GM23248 (cell line): ENCODE measurements at regions not wholly inside any gene's neighbourhood (a gene's known extent, or its start where the extent isn't known, plus 50 kb on each side); places are given as distances from the start of the nearest gene placed in this dataset.

ENCODE experiments used
- DNase-seq: peaks from one replicate; pipeline ENCODE4 v3.0.0-alpha.2; 2015
- H2AFZ ChIP-seq: fragments of 200-600 bp; sonication (generic); 2 replicates; pipeline ENCODE4 v1.6.1; 2016; ENCODE audit warnings: antibody characterized with exemption
- H3F3A ChIP-seq: fragments of 200-600 bp; sonication (generic); 2 replicates; pipeline ENCODE4 v1.6.1; 2016; ENCODE audit warnings: mild to moderate bottlenecking, antibody characterized with exemption, mixed run types; ENCODE audit not compliant: insufficient read depth
- H3K27ac ChIP-seq: fragments of 200-600 bp; sonication (generic); 2 replicates; pipeline ENCODE4 v1.5.1; 2016; ENCODE audit warnings: mild to moderate bottlenecking
- H3K27me3 ChIP-seq: fragments of 200-600 bp; sonication (generic); replicated peaks from 2 replicates; pipeline ENCODE4 v1.6.1; 2016; ENCODE audit warnings: mild to moderate bottlenecking; ENCODE audit not compliant: insufficient read depth
- H3K36me3 ChIP-seq: fragments of 200-600 bp; sonication (generic); 2 replicates; pipeline ENCODE4 v1.6.1; 2016; ENCODE audit warnings: low read depth, mild to moderate bottlenecking
- H3K4me1 ChIP-seq: fragments of 200-600 bp; sonication (generic); 2 replicates; pipeline ENCODE4 v1.6.1; 2016; ENCODE audit warnings: mild to moderate bottlenecking; ENCODE audit not compliant: insufficient read depth
- H3K4me2 ChIP-seq: fragments of 200-600 bp; sonication (generic); one replicate; pipeline ENCODE4 v1.6.1; 2016; ENCODE audit warnings: mild to moderate bottlenecking; ENCODE audit not compliant: unreplicated experiment
- H3K4me3 ChIP-seq: fragments of 200-600 bp; sonication (generic); 2 replicates; pipeline ENCODE4 v1.5.1; 2016; ENCODE audit warnings: mild to moderate bottlenecking
- H3K79me2 ChIP-seq: fragments of 200-600 bp; sonication (generic); 2 replicates; pipeline ENCODE4 v1.6.1; 2016; ENCODE audit warnings: mild to moderate bottlenecking; ENCODE audit not compliant: insufficient read depth
- H3K9ac ChIP-seq: fragments of 200-600 bp; sonication (generic); 2 replicates; pipeline ENCODE4 v1.6.1; 2016; ENCODE audit warnings: mild to moderate bottlenecking
- H3K9me2 ChIP-seq: fragments of 200-600 bp; sonication (generic); 2 replicates; pipeline ENCODE4 v1.6.1; 2016; ENCODE audit warnings: mixed run types, mild to moderate bottlenecking, moderate library complexity; ENCODE audit not compliant: insufficient read depth
- H3K9me3 ChIP-seq: fragments of 200-600 bp; sonication (generic); one replicate; pipeline ENCODE4 v1.6.1; 2017; ENCODE audit warnings: low read depth
- H4K20me1 ChIP-seq: fragments of 200-600 bp; sonication (generic); 2 replicates; pipeline ENCODE4 v1.6.0; 2016; ENCODE audit not compliant: insufficient read depth
- EZH2 ChIP-seq: fragments of 200-600 bp; sonication (generic); IDR thresholded peaks from 2 replicates; pipeline ENCODE4 v1.6.1; 2018; ENCODE audit warnings: antibody characterized with exemption, mild to moderate bottlenecking; ENCODE audit not compliant: insufficient read depth, poor library complexity, severe bottlenecking
- EZH2phosphoT487 ChIP-seq: fragments of 200-600 bp; sonication (generic); IDR thresholded peaks from 2 replicates; pipeline ENCODE4 v1.6.1; 2018; ENCODE audit warnings: antibody characterized with exemption, moderate library complexity, mild to moderate bottlenecking, low read depth; ENCODE audit not compliant: insufficient read depth
- WGBS, 2 experiments: methylation state at CpG; one replicate each; pipeline ENCODE4 v1.1.6; 2015 to 2017; ENCODE audit warnings: low lambda C conversion rate in 2 of 2, low coverage in 1 of 2; ENCODE audit errors: missing lambda C conversion rate in 2 of 2; 5-methylcytosine and 5-hydroxymethylcytosine counted together
- in situ Hi-C: fragments of 300-500 bp; cut with MboI; formaldehyde crosslinking; loops from 2 replicates; pipeline ENCODE4 v1.15.0; 2020

DNA sequence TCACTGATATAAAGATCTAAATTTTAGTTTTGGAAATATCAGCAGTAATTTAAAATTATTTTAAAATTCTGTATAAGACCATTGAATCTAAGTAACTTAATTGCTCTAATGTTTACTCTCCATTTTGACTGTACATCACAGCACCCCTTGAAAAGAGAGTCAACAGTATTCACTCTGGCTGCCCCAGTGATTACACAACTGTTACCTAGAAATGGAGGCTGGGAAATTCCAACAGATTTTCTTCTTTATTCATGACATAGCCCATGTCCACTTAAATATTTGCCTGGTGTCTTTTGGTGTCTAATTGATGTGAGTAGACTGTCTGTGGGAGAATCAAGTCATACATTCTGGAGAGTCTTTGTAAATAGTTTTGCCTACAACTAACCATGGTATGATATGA lies 301.8 kb upstream of the CDH6 start:
- H3F3A ChIP-seq = no peaks in the 10 kb centered on the region
- no peaks in the 10 kb centered on the region for H3K36me3 ChIP-seq
- no peak overlapping the region for H3K27ac ChIP-seq
- H4K20me1 ChIP-seq = no peaks in the 10 kb centered on the region
- in situ Hi-C loops = no loop called here
- TF ChIP-seq EZH2phosphoT487 (no peak), EZH2 (no peak)
- no peak overlapping the region for H3K4me3 ChIP-seq
- no peak overlapping the region for H2AFZ ChIP-seq
- H3K9me3 ChIP-seq = no peaks in the 10 kb centered on the region
- H3K4me1 ChIP-seq = no peaks in the 10 kb centered on the region
- no peak overlapping the region for H3K9ac ChIP-seq
- H3K79me2 ChIP-seq = no peaks in the 10 kb centered on the region
- no peak for DNase-seq
- no peaks in the 10 kb centered on the region for H3K27me3 ChIP-seq
- H3K4me2 ChIP-seq = no peak overlapping the region
- no peaks in the 10 kb centered on the region for H3K9me2 ChIP-seq

DNA sequence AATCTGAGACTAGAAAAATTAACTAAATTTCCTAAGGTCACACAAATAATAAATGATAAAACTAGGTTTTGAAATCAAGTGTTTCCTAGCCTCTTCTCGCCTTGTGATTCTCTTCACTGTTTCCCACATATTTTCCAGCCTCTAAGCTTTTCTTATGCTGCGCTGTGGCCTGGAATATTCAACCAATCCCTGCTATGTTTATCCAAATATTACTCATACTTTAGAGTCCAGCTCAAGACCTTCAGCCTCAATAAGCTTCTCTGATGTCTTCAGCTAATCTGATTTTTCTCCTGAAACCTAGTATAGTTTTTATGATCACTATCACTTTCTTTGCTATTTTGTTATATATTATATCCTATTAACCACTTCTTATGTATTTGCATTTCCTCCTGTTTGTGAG lies 303.1 kb upstream of the CDH6 start:
- DNase-seq = no peak
- in situ Hi-C loops = no loop called here
- no peak for TF ChIP-seq EZH2phosphoT487
- no peak for TF ChIP-seq EZH2
- Histone ChIP-seq H3K27me3 (no peaks in the 10 kb centered on the region), H3K9me2 (no peaks in the 10 kb centered on the region), H3K27ac (no peak overlapping the region), H3K9ac (no peak overlapping the region), H3K9me3 (no peaks in the 10 kb centered on the region), H3K36me3 (no peaks in the 10 kb centered on the region), H3K4me3 (no peak overlapping the region), H3K79me2 (no peaks in the 10 kb centered on the region), H3K4me1 (no peaks in the 10 kb centered on the region), H3K4me2 (no peak overlapping the region), H2AFZ (no peak overlapping the region), H3F3A (no peaks in the 10 kb centered on the region), H4K20me1 (no peaks in the 10 kb centered on the region)
- 44 to 49% methylated on average over 2 of the region's 2 CpGs for WGBS, 2 experiments

DNA sequence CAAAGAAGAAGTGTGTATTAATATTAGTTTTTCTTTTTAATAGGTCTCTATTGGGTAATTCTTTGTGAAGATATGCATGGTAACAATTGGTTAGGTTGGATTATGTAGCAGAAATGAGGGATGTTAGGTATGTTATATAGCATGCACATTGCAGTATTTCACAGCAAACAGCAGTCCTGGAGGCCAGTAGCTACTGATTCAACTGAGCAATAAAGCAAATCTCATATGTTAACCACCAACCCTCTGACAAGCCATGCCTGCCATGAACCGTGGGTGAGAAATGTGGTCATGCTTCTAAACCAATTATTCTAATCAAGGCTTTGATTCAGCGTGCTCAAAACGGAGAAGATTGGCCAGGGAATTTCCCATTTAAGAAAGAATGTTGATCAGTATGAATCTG lies 313.0 kb upstream of the CDH6 start:
- Histone ChIP-seq H2AFZ (no peak overlapping the region), H3K4me3 (no peak overlapping the region), H3K9me2 (no peaks in the 10 kb centered on the region), H3K9me3 (no peaks in the 10 kb centered on the region), H3K36me3 (no peaks in the 10 kb centered on the region), H3K79me2 (no peaks in the 10 kb centered on the region), H3K4me2 (no peak overlapping the region), H3K27me3 (no peaks in the 10 kb centered on the region), H3F3A (no peaks in the 10 kb centered on the region), H3K27ac (no peak overlapping the region), H3K4me1 (no peaks in the 10 kb centered on the region), H4K20me1 (no peaks in the 10 kb centered on the region), H3K9ac (no peak overlapping the region)
- DNase-seq = no peak
- TF ChIP-seq EZH2 (no peak), EZH2phosphoT487 (no peak)
- 19 to 20% methylated on average over 3 of the region's 3 CpGs for WGBS, 2 experiments
- in situ Hi-C loops = no loop called here

DNA sequence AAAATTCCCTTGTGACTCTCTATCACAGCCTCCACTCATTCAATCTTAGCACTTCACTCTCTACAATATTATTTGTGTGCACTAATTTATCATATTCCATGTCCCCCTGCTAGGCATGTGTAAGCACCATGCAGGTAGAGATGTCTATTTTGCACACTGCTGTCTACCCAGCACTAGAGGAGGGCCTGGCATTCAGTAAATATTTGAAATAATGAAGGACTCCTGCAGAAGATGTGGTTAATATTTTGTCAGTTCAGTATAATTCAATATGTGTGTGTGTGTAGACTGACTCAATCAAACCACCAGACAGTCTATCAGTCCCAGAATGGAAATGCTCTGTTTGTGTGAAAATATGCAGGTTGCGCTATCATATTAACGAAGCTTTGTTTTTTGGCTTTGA lies 313.6 kb upstream of the CDH6 start:
- no peaks in the 10 kb centered on the region for H3K4me1 ChIP-seq
- in situ Hi-C loops = no loop called here
- no peak overlapping the region for H3K4me2 ChIP-seq
- no peaks in the 10 kb centered on the region for H3F3A ChIP-seq
- H2AFZ ChIP-seq = no peak overlapping the region
- no peaks in the 10 kb centered on the region for H4K20me1 ChIP-seq
- H3K9me3 ChIP-seq = no peaks in the 10 kb centered on the region
- no peak overlapping the region for H3K4me3 ChIP-seq
- TF ChIP-seq EZH2phosphoT487 (no peak), EZH2 (no peak)
- H3K9ac ChIP-seq = no peak overlapping the region
- no peaks in the 10 kb centered on the region for H3K27me3 ChIP-seq
- no peak for DNase-seq
- WGBS, 2 experiments = 78 to 85% methylated on average over 2 of the region's 2 CpGs
- H3K27ac ChIP-seq = no peak overlapping the region
- H3K9me2 ChIP-seq = no peaks in the 10 kb centered on the region
- no peaks in the 10 kb centered on the region for H3K79me2 ChIP-seq
- H3K36me3 ChIP-seq = no peaks in the 10 kb centered on the region

DNA sequence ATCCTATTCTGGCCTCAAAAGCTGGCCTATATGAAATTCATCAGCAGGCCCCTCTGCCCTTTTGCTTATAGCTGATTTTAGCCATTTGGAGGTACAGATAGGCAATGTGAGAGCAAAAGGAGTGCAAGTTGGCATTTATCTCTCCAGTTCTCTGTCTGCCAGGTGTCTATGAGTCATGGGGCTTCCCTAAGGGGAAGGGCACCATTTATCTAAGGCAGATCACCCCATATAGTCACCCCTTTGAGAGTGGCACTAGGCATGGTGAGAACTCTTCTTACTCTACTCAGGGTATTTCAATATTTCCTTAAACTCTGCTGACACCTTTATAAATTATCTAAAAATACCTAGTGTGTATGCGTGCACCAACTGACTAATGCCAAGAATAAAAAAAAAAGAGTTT lies 314.7 kb upstream of the CDH6 start:
- Histone ChIP-seq H3F3A (no peaks in the 10 kb centered on the region), H3K36me3 (no peaks in the 10 kb centered on the region), H3K79me2 (no peaks in the 10 kb centered on the region), H3K4me1 (no peaks in the 10 kb centered on the region), H3K4me3 (no peak overlapping the region), H2AFZ (no peak overlapping the region), H3K27me3 (no peaks in the 10 kb centered on the region), H3K9ac (no peak overlapping the region), H4K20me1 (no peaks in the 10 kb centered on the region), H3K4me2 (no peak overlapping the region), H3K9me2 (no peaks in the 10 kb centered on the region), H3K27ac (no peak overlapping the region), H3K9me3 (no peaks in the 10 kb centered on the region)
- no peak for TF ChIP-seq EZH2
- TF ChIP-seq EZH2phosphoT487 = no peak
- in situ Hi-C loops = no loop called here
- no peak for DNase-seq
- 66 to 71% methylated on average over 1 of the region's 1 CpG for WGBS, 2 experiments
